HepG2 (cell line): ENCODE measurements at regions not wholly inside any gene's neighbourhood (a gene's known extent, or its start where the extent isn't known, plus 50 kb on each side); places are given as distances from the start of the nearest gene placed in this dataset.

Experiments
- ATAC-seq: fragments of 200-7000 bp; cut with Tn5 transposase; 3 replicates; pipeline ENCODE4 v1.9.1; 2020; ENCODE audit warnings: mild to moderate bottlenecking, moderate library complexity
- BruUV-seq: library from RNA; stranded (reverse); fragments of 400-500 nt; replicated peaks from 2 replicates; lab custom pipeline; 2021; lab: Mats Ljungman, UMichigan
- CTCF ChIA-PET: fragments of 300-600 bp; formaldehyde crosslinking; extraction: SDS; loops from one replicate; lab custom pipeline; 2021; ENCODE audit warnings: low total read pairs, inconsistent platforms, low intra/inter-chr PET ratio; lab: Yijun Ruan, JAX
- POLR2A ChIA-PET: fragments of 350-600 bp; sonication (Branson Sonifier 250); formaldehyde crosslinking; loops from one replicate; lab custom pipeline; 2020; ENCODE audit warnings: antibody characterized with exemption, inconsistent platforms; lab: Yijun Ruan, JAX
- DNase-seq: peaks from one replicate; pipeline ENCODE4 v3.0.0-alpha.2; 2015; ENCODE audit warnings: low spot score
- FAIRE-seq: peaks from 3 replicates; lab custom pipeline; 2011; peaks lifted over from hg19 to GRCh38; lab: Jason Lieb, UNC
- H2AFZ ChIP-seq: one replicate; pipeline ENCODE4 v1.6.1; 2011; ENCODE audit warnings: low read length, inconsistent platforms
- H3K27ac ChIP-seq: fragments of 300-600 bp; 3 replicates; pipeline ENCODE4 v1.8.0; 2011; ENCODE audit warnings: mixed run types, mild to moderate bottlenecking, mixed read lengths, low read length, inconsistent platforms; ENCODE audit not compliant: insufficient read depth; ENCODE audit errors: extremely low read length
- H3K27me3 ChIP-seq, 2 experiments: fragments of 200-600 bp in 1 of 2; 2 replicates in 1 of 2; 3 replicates in 1 of 2; pipeline versions ENCODE4 v1.6.0 to v1.8.0; 2011; ENCODE audit warnings: low read length in 2 of 2, mild to moderate bottlenecking in 2 of 2, moderate library complexity in 2 of 2, inconsistent platforms in 1 of 2; ENCODE audit not compliant: insufficient read depth in 2 of 2, control insufficient read depth in 1 of 2
- H3K36me3 ChIP-seq, 2 experiments: fragments of 200-600 bp in 1 of 2; replicated peaks in 1 of 2; 2 replicates in 1 of 2; 3 replicates in 1 of 2; pipeline versions ENCODE4 v1.5.1 to v1.8.0; 2011; ENCODE audit warnings: low read length in 2 of 2, inconsistent platforms in 1 of 2; ENCODE audit not compliant: insufficient read depth in 2 of 2, control insufficient read depth in 1 of 2
- H3K4me1 ChIP-seq: 2 replicates; pipeline ENCODE4 v1.5.1; 2012; ENCODE audit warnings: low read length, inconsistent platforms; ENCODE audit not compliant: insufficient read depth
- H3K4me2 ChIP-seq: 2 replicates; pipeline ENCODE4 v1.6.0; 2011; ENCODE audit warnings: low read depth, low read length, inconsistent platforms
- H3K4me3 ChIP-seq, 3 experiments: fragments of 200-600 bp in 1 of 3; sonication (generic), shearing (Covaris generic) in 1 of 3; replicated peaks in 1 of 3; 2 replicates each; pipeline ENCODE4 v1.5.1; 2011 to 2016; ENCODE audit warnings: low read length in 3 of 3, inconsistent platforms in 2 of 3, low read depth in 2 of 3, mild to moderate bottlenecking in 2 of 3, control low read depth in 1 of 3, mixed read lengths in 1 of 3; ENCODE audit not compliant: insufficient read depth in 1 of 3
- H3K79me2 ChIP-seq: one replicate; pipeline ENCODE4 v1.6.1; 2011; ENCODE audit warnings: low read length, inconsistent platforms; ENCODE audit not compliant: insufficient read depth
- H3K9ac ChIP-seq: 2 replicates; pipeline ENCODE4 v1.6.0; 2011; ENCODE audit warnings: mild to moderate bottlenecking, low read depth, low read length, inconsistent platforms; ENCODE audit not compliant: insufficient read depth
- H3K9me3 ChIP-seq: 2 replicates; pipeline ENCODE4 v1.5.1; 2012; ENCODE audit warnings: mild to moderate bottlenecking, low read length
- H4K20me1 ChIP-seq: 2 replicates; pipeline ENCODE4 v1.6.0; 2011; ENCODE audit warnings: inconsistent platforms, mild to moderate bottlenecking, low read length, moderate library complexity; ENCODE audit not compliant: insufficient read depth
- ARID2 ChIP-seq: sonication (generic); formaldehyde crosslinking; IDR thresholded peaks from 2 replicates; pipeline ENCODE4 v1.8.1; 2022; ENCODE audit warnings: mild to moderate bottlenecking, missing genetic modification reagents, borderline replicate concordance
- ARID4A ChIP-seq: sonication (generic); formaldehyde crosslinking; IDR thresholded peaks from 2 replicates; pipeline ENCODE4 v1.5.0; 2020; ENCODE audit warnings: mild to moderate bottlenecking, missing genetic modification reagents, borderline replicate concordance
- CREB3 ChIP-seq: sonication (generic); formaldehyde crosslinking; IDR thresholded peaks from 2 replicates; pipeline ENCODE4 v1.5.0; 2020; ENCODE audit warnings: missing genetic modification reagents
- ELF1 ChIP-seq: sonication (generic); formaldehyde crosslinking; IDR thresholded peaks from 2 replicates; pipeline ENCODE4 v1.4.0; 2020; ENCODE audit warnings: missing genetic modification reagents
- KAT2B ChIP-seq: fragments of 150-350 bp; IDR thresholded peaks from 2 replicates; pipeline ENCODE4 v1.6.1; 2014; ENCODE audit warnings: low read depth, low read length, borderline replicate concordance
- NFATC3 ChIP-seq: sonication (generic); formaldehyde crosslinking; IDR thresholded peaks from 2 replicates; pipeline ENCODE4 v1.5.1; 2020; ENCODE audit warnings: mild to moderate bottlenecking, missing genetic modification reagents
- RFX1 ChIP-seq: fragments of 450-650 bp; IDR thresholded peaks from 2 replicates; pipeline ENCODE4 v1.6.1; 2017
- SMYD3 ChIP-seq: sonication (generic); formaldehyde crosslinking; IDR thresholded peaks from 2 replicates; pipeline ENCODE4 v1.8.1; 2023; ENCODE audit warnings: mild to moderate bottlenecking, missing genetic modification reagents
- TBL1XR1 ChIP-seq: fragments of 150-350 bp; IDR thresholded peaks from 2 replicates; pipeline ENCODE4 v1.6.1; 2014; ENCODE audit warnings: borderline replicate concordance, low read length; ENCODE audit not compliant: partially characterized antibody
- ZNF333 ChIP-seq: sonication (generic); formaldehyde crosslinking; IDR thresholded peaks from 2 replicates; pipeline ENCODE4 v1.4.0; 2020; ENCODE audit warnings: mild to moderate bottlenecking, missing genetic modification reagents, borderline replicate concordance
- ZNF800 ChIP-seq: sonication (generic); formaldehyde crosslinking; IDR thresholded peaks from 2 replicates; pipeline ENCODE4 v1.4.0; 2020; ENCODE audit warnings: missing genetic modification reagents
- ZSCAN20 ChIP-seq: sonication (generic); formaldehyde crosslinking; IDR thresholded peaks from 2 replicates; pipeline ENCODE4 v1.4.0; 2020; ENCODE audit warnings: missing genetic modification reagents, mild to moderate bottlenecking, borderline replicate concordance
- WGBS: methylation state at CpG from one replicate; pipeline ENCODE4 v1.1.6; 2017; ENCODE audit warnings: low lambda C conversion rate; 5-methylcytosine and 5-hydroxymethylcytosine counted together
- in situ Hi-C: cut with HindIII; loops from 2 replicates; pipeline ENCODE4 v1.10.0; 2017; ENCODE audit warnings: low pct_unique_long_range_greater_than_20kb; ENCODE audit not compliant: extremely low pct_ligation_motif_present
- intact Hi-C: fragments of 100-400 bp; cut with micrococcal nuclease; formaldehyde crosslinking; loops from one replicate; pipeline ENCODE4 v1.10.0; 2022; ENCODE audit not compliant: unreplicated experiment
- TF ChIP-seq, protein P1 (sequence below): sonication (generic); formaldehyde crosslinking; IDR thresholded peaks from 2 replicates; pipeline ENCODE4 v1.8.0; 2023; ENCODE audit warnings: mild to moderate bottlenecking, missing genetic modification reagents

GRCh38 chr4:84417997-84418709, 80.9 kb downstream of the NKX6-1 start:
- no peak for DNase-seq
- Histone ChIP-seq H3K27ac (no peak overlapping the region), H3K4me3 (no peak overlapping the region), H4K20me1 (no peaks in the 10 kb centered on the region), H3K4me1 (no peaks in the 10 kb centered on the region), H3K9me3 (no peaks in the 10 kb centered on the region), H2AFZ (no peak overlapping the region), H3K4me2 (no peak overlapping the region), H3K79me2 (no peaks in the 10 kb centered on the region), H3K36me3 (no peaks in the 10 kb centered on the region), H3K9ac (no peak overlapping the region), H3K27me3 (no peaks in the 10 kb centered on the region)
- FAIRE-seq, result no peak
- WGBS, result 19% methylated on average over 5 of the region's 5 CpGs
- TF ChIP-seq ZSCAN20 (CRISPR knock-in tag) (no peak), SMYD3 (CRISPR knock-in tag) (no peak), ARID2 (CRISPR knock-in tag) (no peak), ZNF333 (no peak), ELF1 (CRISPR knock-in tag) (no peak), KAT2B (no peak), TBL1XR1 (no peak), ZNF800 (CRISPR knock-in tag) (no peak), RFX1 (no peak), CREB3 (CRISPR knock-in tag) (no peak), NFATC3 (CRISPR knock-in tag) (no peak), ARID4A (CRISPR knock-in tag) (no peak)
- TF ChIP-seq, protein P1, sequence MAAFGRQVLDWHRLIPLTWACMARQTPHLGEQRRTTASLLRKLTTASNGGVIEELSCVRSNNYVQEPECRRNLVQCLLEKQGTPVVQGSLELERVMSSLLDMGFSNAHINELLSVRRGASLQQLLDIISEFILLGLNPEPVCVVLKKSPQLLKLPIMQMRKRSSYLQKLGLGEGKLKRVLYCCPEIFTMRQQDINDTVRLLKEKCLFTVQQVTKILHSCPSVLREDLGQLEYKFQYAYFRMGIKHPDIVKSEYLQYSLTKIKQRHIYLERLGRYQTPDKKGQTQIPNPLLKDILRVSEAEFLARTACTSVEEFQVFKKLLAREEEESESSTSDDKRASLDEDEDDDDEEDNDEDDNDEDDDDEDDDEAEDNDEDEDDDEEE (CRISPR knock-in tag), result no peak
- in situ Hi-C loops (no loop called here), intact Hi-C loops (no loop called here)
- ChIA-PET POLR2A (no interaction called here), CTCF (no interaction called here)
- no TSS peak for BruUV-seq
- ATAC-seq, result no peak
